ENCODE measurements at regions not wholly inside any gene's neighbourhood (a gene's known extent, or its start where the extent isn't known, plus 50 kb on each side); places are given as distances from the start of the nearest gene placed in this dataset.

DNA sequence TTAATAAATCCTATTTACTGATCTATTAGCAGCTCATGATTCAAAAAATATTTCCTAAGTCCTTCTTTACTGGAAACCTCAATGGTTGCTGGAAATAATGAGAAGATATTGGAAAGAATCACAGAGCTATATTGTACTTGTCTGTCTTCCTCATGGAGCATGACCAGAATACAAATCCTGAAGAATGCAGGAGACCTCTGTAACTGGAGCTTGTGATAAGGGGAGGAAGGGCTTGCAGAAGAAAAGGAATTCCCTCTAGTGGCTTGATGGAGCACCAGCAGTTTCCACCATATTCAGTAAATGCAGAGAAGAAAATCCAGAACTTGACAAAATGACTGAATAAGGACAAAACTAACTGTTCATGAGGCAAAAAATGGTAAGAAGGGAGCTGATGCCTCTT is 1333.1 kb downstream of the EFNB2 start:
- no peak overlapping the region for H3K9ac ChIP-seq (ENCODE audit: low read length)
- H3K79me2 ChIP-seq (ENCODE audit: insufficient read depth, low read length), result no peaks in the 10 kb centered on the region
- no peak overlapping the region for H3K4me2 ChIP-seq (ENCODE audit: low read length)
- H3F3A ChIP-seq (ENCODE audit: insufficient read depth, low read length), result no peaks in the 10 kb centered on the region
- H3K9me2 ChIP-seq (ENCODE audit: low read depth, low read length), result no peaks in the 10 kb centered on the region
- no peak overlapping the region for H2AFZ ChIP-seq (ENCODE audit: low read length)
- no peaks in the 10 kb centered on the region for H3K27me3 ChIP-seq (ENCODE audit: insufficient read depth, low read length)
- H3K27ac ChIP-seq (ENCODE audit: low read depth, low read length, poor library complexity, severe bottlenecking), result no peak overlapping the region
- peak; percentile 38; the same call in 1 of the 2 replicates for TF ChIP-seq CTCF (IDR thresholded peaks at IDR 0.05; ENCODE audit: low read length)
- no peak for TF ChIP-seq EZH2 (IDR thresholded peaks at IDR 0.05; ENCODE audit: borderline replicate concordance, low read length)
- H3K9me3 ChIP-seq (ENCODE audit: low read length), result no peaks in the 10 kb centered on the region
- no peaks in the 10 kb centered on the region for H3K4me1 ChIP-seq (ENCODE audit: insufficient read depth, low read length, severe bottlenecking)
- no peak overlapping the region for H3K4me3 ChIP-seq (ENCODE audit: low read depth, low read length, poor library complexity, severe bottlenecking)
- no peaks in the 10 kb centered on the region for H3K36me3 ChIP-seq (ENCODE audit: insufficient read depth, low read length)
- no peaks in the 10 kb centered on the region for H4K20me1 ChIP-seq (ENCODE audit: insufficient read depth, low read length)

GRCh38 chr13:105201351-105201750 is 1334.1 kb downstream of the EFNB2 start:
- no peaks in the 10 kb centered on the region for H3K79me2 ChIP-seq (ENCODE audit: insufficient read depth, low read length)
- no peaks in the 10 kb centered on the region for H3F3A ChIP-seq (ENCODE audit: insufficient read depth, low read length)
- H3K4me3 ChIP-seq (ENCODE audit: low read depth, low read length, poor library complexity, severe bottlenecking), result no peak overlapping the region
- H3K36me3 ChIP-seq (ENCODE audit: insufficient read depth, low read length), result no peaks in the 10 kb centered on the region
- no peaks in the 10 kb centered on the region for H3K27me3 ChIP-seq (ENCODE audit: insufficient read depth, low read length)
- no peak overlapping the region for H3K4me2 ChIP-seq (ENCODE audit: low read length)
- TF ChIP-seq CTCF (IDR thresholded peaks at IDR 0.05; ENCODE audit: low read length), result no peak
- no peak for TF ChIP-seq EZH2 (IDR thresholded peaks at IDR 0.05; ENCODE audit: borderline replicate concordance, low read length)
- H3K27ac ChIP-seq (ENCODE audit: low read depth, low read length, poor library complexity, severe bottlenecking), result no peak overlapping the region
- no peaks in the 10 kb centered on the region for H3K9me2 ChIP-seq (ENCODE audit: low read depth, low read length)
- H3K9ac ChIP-seq (ENCODE audit: low read length), result no peak overlapping the region
- H4K20me1 ChIP-seq (ENCODE audit: insufficient read depth, low read length), result no peaks in the 10 kb centered on the region
- H2AFZ ChIP-seq (ENCODE audit: low read length), result no peak overlapping the region
- H3K4me1 ChIP-seq (ENCODE audit: insufficient read depth, low read length, severe bottlenecking), result no peaks in the 10 kb centered on the region
- H3K9me3 ChIP-seq (ENCODE audit: low read length), result no peaks in the 10 kb centered on the region

- Histone ChIP-seq H3K4me2 (ENCODE audit: low read length) (no peak overlapping the region), H3F3A (ENCODE audit: insufficient read depth, low read length) (no peaks in the 10 kb centered on the region), H3K27me3 (ENCODE audit: insufficient read depth, low read length) (no peaks in the 10 kb centered on the region), H4K20me1 (ENCODE audit: insufficient read depth, low read length) (no peaks in the 10 kb centered on the region), H3K27ac (ENCODE audit: low read depth, low read length, poor library complexity, severe bottlenecking) (no peak overlapping the region), H3K9me2 (ENCODE audit: low read depth, low read length) (no peaks in the 10 kb centered on the region), H3K9ac (ENCODE audit: low read length) (no peak overlapping the region), H2AFZ (ENCODE audit: low read length) (no peak overlapping the region), H3K36me3 (ENCODE audit: insufficient read depth, low read length) (no peaks in the 10 kb centered on the region), H3K4me1 (ENCODE audit: insufficient read depth, low read length, severe bottlenecking) (no peaks in the 10 kb centered on the region), H3K9me3 (ENCODE audit: low read length) (no peaks in the 10 kb centered on the region), H3K79me2 (ENCODE audit: insufficient read depth, low read length) (no peaks in the 10 kb centered on the region), H3K4me3 (ENCODE audit: low read depth, low read length, poor library complexity, severe bottlenecking) (no peak overlapping the region)
- TF ChIP-seq CTCF (IDR thresholded peaks at IDR 0.05; ENCODE audit: low read length) (no peak), EZH2 (IDR thresholded peaks at IDR 0.05; ENCODE audit: borderline replicate concordance, low read length) (no peak)
Measured at GRCh38 chr13:105200181-105200580, 1335.3 kb downstream of the EFNB2 start.
